Left hindlimb (tissue), 1 donor: ENCODE measurements at regions not wholly inside any gene's neighbourhood (a gene's known extent, or its start where the extent isn't known, plus 50 kb on each side); places are given as distances from the start of the nearest gene placed in this dataset.
"Not testable (repeated sequence)": the region's sequence is repeated elsewhere in the genome, so short reads cannot be mapped to it uniquely, and the experiment has no call there.

Experiments used
- DNase-seq: peaks from one replicate; pipeline ENCODE4 v3.0.0-alpha.2; 2018

DNA sequence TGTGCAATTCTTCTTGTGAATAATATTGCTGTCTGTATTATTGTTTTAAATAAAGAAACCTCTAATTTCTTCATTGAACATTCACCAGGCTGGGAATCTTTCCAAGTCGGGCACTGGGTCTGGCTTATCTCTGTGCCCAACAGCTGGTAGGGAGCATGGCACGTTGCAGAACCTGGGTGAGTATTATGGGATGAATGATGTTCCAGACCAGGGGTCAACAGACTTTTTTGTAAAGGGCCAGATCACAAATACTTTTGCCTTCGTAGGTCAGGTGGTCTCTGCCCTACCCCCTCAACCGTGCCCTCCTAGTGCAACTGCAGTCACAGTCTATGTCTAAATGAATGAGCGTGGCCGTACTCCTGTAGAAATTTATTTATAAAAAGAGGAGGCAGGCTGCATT, 81.6 kb upstream of the FOXQ1 start:
- no peak for DNase-seq

DNA sequence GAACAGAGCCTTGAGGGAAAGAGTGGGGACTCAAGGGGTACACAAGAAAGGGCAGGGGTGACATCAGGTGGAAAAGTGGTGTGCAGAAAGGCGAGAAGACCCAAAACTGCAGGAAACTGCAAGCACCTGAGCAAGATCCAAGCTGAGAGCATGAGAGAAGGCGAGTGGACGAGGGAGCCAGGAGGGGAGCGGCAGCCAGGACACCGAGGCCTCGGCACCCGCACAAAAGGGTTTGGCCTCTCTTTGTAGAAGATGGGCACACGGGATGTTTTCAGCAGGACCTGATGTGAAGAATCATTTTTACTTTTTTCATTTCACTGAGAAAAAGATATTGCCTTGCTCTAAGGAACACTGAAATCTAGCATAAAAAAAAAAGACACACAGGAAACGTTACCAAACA, 82.1 kb upstream of the FOXQ1 start:
- no peak for DNase-seq

DNA sequence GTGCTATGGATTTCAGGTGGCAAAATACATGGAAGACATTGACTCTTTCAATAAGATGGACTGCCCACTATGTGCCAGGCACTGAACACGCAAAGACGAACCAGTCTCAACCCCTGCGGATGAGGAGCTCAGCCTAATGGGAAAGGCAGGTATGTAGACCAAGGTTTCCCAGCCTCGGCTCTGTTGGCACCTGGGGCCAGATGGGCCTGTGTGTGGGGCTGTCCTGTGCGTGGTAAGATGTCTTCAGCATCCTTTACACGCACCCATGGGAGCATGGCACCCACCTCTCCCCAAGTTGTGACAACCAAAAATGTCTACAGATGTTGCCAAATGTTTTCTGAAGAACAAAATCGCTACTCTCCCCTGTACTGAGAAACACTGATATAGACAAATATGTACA, 82.6 kb upstream of the FOXQ1 start:
- no peak for DNase-seq

DNA sequence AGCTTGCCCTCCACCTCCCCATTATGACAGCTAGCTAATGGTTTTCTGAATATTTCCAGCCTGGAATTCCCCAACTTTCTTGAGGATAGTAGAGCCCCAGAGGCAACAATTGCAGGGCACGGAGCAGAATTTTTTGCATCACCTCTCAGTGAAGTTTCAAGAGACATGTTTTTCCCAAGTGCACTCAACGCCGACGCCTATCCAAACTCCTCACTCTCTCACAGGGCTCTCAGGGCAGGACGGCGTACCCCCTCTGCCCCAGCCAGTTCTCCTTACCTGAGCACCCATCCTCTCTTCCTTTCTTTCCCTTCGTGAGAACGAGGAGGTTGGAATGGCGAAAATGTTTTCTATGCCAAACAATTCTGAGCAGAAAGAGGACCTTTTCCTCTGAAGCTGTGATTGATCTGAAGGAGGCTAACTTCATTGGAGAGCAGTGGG, 83.1 kb upstream of the FOXQ1 start:
- no peak for DNase-seq

DNA sequence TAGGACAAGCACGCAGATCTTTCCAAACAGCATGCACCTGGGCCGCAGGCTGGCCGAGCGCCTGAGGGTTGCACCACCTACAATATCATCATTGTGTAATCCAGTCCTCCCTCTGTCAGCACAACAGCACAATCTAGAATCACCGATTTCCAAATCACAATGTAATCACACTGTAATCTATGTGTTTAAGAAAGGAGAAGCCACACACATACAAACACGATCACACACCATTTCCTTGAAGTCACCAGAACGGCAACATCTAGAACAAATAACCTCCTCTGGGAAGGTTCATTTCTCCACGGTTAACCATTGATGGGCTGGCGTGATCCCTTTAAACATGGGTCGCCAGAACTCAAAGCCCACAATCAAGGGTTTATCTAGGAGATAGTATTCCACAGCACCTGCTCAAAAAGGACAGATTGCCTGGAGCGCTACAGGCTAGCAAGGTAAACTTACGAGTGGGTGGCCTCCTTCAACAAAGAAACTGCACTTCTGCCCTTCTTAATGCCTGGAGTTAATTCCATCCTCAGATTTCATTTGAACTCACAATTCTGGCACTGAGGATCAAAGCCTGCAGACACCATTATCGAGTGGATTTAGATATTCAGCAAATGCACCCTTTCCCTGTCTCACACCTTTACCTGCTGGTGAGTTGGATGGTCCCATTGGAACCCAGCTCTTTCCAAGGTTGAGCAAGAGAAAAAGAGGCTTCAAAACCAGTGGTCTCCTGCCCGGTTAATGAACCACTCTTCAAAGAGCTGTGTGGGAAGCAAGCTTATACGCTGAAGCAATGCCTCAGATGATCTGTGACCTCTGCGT, 83.8 kb upstream of the FOXQ1 start:
- no peak for DNase-seq

DNA sequence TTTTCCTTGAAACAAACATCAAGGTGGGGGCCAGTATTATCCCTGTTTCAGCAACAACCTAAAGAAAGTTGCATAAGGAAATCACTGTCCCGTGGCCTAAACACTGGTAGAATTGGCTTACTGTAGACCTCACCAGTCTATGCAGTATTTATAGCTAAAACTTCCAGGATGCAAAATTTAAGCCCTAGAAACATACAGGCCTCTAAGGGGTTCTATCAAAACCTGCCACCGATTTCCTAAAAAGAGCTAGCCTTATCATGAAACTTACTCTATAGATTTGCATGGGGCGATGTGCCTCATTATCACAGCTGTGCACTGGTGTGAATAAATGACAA, 84.3 kb upstream of the FOXQ1 start:
- no peak for DNase-seq

DNA sequence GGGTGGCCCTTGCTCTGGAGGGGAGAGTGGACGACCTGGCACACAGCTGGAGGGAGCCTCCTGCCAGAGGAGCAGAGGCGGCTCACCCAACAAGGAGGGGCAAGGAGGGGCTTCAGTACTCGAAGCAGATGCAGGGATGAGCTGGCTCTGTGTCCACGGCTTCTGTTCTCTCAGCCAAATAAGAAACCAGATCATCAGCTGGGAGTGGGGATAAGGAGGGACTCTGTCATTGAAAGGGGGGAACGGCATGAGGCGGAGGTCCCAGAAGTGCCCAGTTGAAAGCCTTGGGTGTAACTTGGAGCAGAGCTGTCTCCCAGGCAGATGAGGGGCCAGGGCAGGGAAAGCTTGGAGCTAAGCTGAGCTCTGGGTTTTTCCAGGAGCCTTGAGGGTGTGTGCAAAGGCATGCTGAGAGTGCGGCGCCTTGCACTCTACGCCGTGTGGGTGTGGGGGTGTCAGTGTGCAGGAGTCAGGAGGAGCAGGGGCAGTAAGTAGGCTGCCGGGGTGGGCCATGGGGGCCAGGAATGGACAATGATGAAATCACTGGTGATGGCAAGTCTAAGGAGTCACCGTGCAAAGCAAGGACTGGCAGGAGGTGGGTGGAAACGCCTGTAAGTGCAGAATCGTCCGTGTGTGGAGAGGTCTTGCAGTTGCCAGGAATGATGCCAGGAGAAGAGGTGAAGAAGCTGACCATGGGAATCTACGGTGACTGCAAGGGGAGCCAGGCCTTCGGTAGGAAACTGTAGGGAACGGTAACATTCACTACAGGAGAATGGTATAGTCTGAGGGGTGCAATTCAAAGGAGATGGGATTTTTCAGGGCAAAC, 85.4 kb upstream of the FOXQ1 start:
- DNase-seq, result no peak

DNA sequence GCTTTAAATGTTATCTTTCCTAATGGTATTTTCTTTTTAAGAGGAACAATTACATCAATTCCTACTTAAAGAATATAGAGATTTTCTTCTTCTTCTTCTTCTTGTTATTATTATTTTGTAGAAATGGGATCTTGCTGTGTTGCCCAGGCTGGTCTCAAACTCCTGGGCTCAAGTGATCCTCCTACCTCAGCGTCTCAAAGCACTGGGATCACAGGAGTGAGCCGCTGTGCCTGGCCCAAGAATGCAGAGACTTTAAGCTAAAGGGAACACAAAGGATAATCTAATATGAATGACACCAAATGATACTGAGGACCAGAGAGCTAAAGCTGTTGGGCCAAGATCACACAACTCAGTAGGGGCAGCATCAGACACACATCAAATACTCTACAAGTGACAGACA, 87.4 kb upstream of the FOXQ1 start:
- no peak for DNase-seq

DNA sequence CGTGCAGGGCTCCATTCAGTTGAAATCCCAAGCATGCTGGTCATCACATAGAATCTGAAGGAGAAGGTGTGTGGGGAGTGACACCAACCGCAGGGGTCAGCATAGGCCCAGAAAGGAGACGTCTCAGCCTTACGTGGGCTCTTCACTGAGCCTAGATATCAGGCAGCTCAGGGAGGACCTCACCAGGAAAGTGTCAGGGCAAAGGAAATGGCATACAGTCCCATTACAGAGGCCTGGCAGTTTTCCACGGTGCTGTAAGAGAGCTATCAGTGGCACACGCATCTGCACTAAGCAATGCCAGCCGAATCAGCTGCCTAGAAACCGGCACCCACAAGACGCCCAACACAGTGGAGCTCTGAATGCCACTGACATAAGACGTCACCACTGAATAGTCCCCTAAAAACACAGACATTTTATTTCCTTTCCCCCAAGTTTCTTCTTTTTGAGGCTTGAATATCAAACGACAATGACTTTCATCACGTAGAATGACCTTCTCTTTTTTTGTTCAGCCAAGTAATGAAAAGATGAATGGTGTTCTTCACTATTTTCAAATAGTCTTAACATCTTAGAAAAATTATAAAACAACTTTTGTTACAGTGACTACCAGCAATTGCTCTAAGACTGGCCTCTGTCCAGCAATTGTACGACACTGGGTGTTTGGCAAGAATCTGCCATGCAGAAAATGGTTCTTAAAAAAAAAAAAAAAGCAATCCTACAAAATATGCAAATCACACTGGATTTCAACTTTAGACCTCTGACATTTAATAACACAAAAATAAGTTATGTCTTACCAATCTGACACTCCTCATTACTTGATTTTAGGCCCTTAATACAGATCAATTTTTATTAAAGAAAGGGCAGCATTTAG, 88.9 kb upstream of the FOXQ1 start:
- DNase-seq, result no peak

DNA sequence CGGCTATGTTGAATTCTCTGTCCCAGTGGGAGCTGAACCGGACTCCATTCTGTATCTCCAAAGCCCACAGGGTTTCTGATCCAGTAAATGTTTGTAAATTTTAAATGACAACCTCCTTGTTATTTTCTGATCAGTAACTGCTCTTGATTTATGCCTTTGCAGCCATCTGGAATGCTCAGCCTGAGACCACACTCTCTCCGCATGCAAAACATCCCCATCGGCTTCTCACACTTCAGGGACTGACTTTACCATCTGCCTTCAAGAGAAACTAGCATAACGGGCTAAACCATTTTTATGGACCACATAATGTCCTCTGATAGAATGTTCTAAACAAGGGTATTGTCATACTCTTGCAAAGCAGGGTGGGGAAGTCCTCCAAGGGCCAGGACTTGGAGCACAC, 94.5 kb upstream of the FOXQ1 start:
- no peak for DNase-seq

DNA sequence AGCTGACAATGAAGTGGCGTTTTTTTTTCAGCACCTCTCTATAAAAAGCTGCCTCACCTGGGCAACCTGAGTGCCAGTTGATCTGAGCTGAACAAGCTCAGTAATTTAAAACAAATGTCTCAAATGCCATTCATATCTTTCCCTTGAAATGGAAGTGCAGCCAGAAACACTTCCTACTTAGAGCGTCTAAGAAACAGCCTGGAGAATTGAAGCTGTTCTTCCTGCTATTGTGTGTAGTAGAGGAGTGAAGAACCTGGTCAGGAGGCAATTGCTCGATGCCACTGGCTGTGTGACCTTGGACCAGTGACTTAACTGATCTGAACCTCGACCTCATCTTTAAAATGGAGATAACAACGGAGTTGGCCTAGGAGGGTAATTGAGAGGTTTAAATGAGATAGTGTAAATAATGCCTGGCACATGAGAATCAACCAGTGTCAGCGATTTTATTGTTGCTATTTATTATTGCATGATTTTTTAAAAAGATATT, 95.4 kb upstream of the FOXQ1 start:
- no peak for DNase-seq

DNA sequence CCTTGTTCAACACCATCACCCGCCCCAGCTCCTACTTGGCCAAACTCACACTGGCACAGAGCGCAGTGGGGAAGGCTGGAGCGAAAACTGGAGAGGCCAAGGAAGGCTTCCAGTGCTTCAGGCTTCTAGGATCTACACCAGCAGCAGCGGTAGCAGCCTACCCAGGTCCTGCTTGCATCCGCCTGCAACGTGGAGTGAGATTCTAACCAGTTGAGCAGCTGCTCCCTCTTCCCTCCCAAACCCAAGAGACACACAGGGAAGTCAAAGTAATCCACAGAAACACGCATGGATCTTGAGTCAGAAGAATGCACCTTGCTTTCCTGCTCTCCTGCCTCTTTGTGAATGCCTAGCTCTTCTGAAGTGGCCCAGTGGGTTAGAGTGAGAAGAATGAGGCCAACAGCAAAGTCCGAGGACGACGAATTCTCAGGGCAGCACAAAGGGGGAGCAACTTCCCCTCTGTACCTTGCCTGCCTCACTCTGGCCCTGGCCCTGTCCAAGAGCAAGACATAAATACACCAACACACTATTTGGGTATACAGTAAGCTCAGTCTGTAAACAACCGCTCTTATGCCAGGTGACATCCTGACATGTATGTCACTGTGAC, 95.9 kb upstream of the FOXQ1 start:
- no peak for DNase-seq

DNA sequence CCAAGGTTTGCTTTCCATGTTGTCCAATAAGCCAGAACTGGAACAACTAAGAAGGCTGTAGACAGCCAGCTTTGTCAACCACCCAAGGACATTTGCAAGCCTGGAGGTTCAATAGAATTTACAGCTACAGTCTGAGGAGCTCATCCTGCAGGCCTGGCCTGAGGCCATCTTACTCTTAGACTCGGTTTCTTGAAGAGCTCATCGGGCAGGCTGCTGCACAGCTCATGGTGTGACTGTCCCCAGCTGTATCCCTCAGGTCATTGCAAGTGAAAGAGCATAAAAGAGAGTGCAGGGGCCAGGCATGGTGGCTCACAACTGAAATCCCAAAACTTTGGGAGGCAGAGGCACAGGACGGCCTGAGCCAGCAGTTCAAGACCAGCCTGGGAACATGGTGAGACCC, 96.9 kb upstream of the FOXQ1 start:
- no peak for DNase-seq

DNA sequence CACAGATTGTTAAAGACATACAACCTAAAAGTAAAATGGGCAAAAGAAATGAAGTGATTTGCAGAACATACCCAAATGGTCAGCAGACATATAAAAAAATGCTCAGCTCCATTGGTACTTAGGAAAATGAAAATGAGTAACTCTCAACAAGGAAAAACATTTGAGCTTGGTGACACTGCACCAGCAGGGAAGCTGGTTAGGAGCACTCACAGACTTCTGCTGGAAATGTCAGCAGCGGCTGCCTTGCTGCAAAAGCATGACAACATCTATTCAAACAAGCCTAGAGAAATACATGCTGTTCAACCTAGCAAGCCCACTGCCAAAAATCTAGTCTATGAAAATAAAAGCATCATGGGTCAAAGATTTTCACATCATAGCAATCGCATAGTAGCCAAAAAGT, 99.0 kb upstream of the FOXQ1 start:
- no peak for DNase-seq

DNA sequence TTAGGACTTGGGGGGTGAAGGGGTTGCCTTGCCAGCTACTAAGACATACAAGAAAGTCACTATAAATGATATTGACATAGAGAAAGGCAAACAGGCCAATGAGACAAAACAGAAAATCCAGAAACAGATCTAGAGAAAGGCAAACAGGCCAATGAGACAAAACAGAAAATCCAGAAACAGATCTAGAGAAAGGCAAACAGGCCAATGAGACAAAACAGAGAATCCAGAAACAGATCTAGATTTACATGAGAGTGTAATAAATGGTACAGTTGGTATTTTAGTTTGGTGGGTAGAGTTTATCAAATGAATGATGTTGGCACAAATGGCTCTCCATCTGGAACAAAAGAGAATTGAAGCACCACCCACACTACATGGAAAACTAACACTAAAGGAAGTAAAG, 99.8 kb upstream of the FOXQ1 start:
- not testable (repeated sequence) for DNase-seq

DNA sequence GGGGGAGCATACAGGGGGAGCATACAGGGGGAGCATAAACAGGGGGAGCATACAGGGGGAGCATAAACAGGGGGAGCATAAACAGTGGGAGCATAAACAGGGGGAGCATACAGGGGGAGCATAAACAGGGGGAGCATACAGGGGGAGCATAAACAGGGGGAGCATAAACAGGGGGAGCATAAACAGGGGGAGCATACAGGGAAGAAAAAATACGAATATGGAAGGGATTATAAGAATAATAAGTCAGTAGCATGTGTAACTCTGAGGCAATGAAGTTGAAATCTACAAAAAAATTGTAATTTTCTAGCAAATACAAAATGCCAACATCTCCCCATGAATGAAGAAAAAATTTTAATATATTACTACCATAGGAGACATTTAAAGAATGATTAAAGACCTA, 101.3 kb upstream of the FOXQ1 start:
- not testable (repeated sequence) for DNase-seq

DNA sequence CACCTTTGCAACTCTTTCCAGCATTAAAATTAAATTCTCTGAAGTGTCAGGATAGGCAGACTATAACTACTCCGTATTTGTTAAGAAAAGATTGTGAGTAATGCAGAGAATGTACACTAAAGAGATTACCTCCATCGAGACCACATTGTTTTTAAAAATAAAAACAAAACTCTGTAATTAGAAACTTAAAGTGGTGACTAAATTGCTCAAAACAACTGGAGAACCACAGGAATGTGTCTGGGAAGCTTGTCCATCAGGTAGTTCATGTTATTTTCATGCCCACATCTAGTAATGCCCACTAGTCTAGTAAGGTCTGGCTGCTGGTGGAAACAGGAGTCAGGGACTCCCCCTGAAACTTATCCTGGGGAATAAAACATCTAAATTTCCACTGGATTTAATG, 103.0 kb upstream of the FOXQ1 start:
- DNase-seq, result no peak

DNA sequence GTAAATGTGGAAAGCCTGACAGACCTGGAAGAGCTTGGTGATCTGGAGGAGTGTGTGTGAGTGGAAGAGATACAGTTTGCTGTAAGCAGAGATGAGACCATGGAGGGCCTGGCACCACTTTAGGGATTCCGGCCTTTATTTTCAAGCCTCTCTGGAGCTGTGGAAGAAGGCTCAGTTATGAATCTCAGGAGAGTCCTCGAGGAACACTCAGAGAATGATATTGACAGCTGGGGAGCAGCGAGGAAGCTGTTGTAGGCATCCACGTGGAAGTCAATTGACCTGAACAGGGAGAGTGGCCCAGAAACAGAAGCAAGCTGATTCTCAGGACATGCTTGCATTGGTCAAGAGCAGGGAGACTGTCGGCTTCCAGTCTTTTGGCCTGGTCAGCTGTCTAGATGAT, 108.4 kb upstream of the FOXQ1 start:
- DNase-seq, result no peak

DNA sequence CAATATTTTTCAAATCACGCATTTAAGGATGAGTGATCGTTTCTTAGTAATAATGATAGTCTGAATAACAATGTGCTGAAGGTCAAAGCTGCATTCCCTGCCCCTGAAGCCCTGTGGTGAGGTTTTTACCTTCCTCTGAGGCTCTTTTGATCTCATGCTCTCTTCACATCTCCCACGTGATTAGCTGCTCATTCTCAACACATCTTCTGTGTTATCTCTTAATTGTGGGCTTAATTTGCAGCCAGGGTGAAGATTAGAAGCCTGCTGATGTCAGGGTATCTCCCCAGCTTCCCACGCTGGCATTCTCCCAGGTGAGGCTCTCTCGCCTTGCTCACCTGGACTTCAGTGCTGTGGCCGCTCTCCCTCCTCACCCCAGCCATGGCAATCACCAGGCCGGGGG, 109.7 kb upstream of the FOXQ1 start:
- DNase-seq, result no peak

DNA sequence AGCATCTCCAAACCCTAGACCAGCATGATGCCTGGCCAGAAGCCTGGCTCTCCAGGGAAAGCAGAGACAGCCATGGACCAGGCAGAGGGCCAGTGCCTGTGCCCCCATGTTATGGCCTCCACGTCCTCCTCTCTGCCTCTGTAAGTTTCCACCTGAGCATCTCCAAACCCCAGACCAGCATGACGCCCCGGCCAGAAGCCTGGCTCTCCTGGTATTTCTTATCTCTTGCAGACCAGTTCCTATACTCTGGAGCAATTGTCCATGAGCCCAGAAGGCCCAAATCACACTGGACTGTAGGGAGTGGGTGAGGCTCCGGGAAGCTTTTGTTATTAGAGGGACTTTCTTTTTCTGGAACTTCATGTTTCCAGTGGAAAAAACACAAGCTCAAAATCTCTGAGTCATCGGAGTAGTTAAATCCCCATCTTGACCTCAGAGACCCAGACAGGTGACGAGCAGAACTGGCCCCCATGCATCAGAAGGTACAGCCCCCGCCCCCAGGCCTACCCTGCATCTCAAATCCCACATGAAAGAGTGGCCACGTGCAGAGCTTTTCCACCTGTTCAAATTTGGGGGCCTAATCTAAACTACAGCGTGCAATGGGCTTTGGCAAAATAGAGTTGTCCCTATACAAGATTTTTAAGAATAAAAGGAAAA, 110.2 kb upstream of the FOXQ1 start:
- DNase-seq, result no peak

DNA sequence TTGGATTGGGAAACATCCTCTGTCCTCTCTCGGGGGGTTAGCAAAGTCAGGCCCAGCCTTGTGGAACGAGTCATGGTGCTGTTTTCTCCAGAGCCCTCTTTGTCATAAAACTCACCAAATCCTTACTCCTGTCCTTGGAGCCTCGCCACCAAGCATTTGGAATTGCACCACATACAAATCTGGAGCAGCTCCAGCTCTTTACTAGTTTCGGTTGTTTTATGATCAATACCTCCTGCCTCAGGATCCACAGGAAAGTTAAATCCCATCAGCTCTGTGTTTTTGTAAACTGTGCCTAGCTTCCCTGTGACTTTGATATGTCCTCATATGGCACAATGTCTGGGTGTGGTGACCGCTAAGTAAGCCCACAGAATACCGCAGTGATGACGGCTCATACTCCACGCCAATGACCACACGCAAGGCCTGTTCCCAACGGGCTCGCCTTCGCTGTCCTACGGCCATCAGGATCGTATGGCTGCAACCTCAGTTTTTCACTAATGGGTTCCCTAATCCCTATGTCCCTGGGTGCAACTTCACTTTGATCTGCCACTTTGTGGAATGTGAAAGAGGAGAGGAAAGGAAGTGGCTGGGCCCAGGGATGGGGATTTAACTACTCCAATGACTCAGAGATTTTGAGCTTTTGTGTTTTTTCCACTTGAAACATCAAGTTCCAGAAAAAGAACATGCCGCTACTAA, 111.3 kb upstream of the FOXQ1 start:
- no peak for DNase-seq

DNA sequence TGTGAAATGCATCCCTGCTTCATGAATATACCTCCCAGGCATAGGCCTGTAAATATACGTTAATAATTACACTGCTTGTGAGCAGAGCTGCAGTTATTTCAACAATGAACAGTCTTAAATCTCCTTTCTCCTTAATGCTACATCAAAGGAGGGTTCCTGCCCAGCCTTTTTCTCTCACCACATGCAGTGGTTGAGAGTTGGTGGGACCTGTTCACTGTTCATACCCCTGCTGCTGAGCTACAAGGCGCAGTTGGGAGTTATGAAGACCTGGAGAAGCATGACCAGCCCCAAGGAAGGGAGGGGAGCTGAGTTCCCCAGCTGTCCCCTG, 111.9 kb upstream of the FOXQ1 start:
- DNase-seq, result no peak
